ENCODE measurements at regions not wholly inside any gene's neighbourhood (a gene's known extent, or its start where the extent isn't known, plus 50 kb on each side); places are given as distances from the start of the nearest gene placed in this dataset.

DNA sequence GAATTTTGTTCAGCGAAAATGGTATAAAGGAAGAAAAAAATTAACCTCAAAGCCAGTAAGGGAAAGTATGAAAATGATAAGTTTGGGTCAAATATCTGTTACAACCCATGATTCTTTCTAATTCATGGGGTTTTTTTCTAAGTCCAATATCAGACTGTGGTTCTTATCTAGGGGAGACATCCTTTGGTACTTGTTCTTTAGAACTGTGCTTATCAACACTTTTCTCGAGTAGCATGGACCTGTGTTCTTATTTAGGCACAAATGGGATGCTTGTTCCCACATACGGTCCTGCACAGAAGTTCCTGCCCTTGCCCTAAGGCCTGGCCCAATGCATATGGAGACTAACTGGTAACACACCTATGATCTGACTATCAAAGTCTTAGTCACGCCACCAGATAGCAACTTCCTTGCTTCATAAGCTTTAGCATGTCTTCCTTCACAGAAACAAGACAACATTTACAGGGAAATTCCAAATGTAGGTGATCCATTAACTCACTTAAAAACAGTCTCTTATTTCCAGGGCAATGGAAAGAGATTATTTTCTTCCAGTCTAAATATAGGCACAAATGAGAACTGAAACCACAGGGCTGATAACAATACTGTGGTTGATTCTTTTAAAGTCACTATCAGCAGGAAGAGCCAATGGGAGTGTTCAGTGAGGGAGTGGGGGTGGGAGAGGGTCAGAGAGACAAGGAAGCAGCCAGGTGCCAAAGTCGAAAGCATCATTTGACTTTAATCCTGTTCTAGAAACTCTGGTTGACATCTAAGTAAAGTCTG is 268.8 kb upstream of the ANKRD55 start:
- no peak for TF ChIP-seq POLR2A (IDR thresholded peaks at IDR 0.05)
- TF ChIP-seq, protein P1, sequence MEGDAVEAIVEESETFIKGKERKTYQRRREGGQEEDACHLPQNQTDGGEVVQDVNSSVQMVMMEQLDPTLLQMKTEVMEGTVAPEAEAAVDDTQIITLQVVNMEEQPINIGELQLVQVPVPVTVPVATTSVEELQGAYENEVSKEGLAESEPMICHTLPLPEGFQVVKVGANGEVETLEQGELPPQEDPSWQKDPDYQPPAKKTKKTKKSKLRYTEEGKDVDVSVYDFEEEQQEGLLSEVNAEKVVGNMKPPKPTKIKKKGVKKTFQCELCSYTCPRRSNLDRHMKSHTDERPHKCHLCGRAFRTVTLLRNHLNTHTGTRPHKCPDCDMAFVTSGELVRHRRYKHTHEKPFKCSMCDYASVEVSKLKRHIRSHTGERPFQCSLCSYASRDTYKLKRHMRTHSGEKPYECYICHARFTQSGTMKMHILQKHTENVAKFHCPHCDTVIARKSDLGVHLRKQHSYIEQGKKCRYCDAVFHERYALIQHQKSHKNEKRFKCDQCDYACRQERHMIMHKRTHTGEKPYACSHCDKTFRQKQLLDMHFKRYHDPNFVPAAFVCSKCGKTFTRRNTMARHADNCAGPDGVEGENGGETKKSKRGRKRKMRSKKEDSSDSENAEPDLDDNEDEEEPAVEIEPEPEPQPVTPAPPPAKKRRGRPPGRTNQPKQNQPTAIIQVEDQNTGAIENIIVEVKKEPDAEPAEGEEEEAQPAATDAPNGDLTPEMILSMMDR (IDR thresholded peaks at IDR 0.05) = no peak

Data from testis (tissue), 2 donors.